Stimulated activated CD8-positive, alpha-beta memory T cell treated with anti-CD3 and anti-CD28 coated beads, Interleukin-4, amount 100 ng/mL, for 48 hours (primary cell): ENCODE measurements at regions not wholly inside any gene's neighbourhood (a gene's known extent, or its start where the extent isn't known, plus 50 kb on each side); places are given as distances from the start of the nearest gene placed in this dataset.
"Not testable (repeated sequence)": the region's sequence is repeated elsewhere in the genome, so short reads cannot be mapped to it uniquely, and the experiment has no call there.

Experiments used
- DNase-seq: peaks from one replicate; pipeline ENCODE4 v3.0.0-alpha.2; 2020

DNA sequence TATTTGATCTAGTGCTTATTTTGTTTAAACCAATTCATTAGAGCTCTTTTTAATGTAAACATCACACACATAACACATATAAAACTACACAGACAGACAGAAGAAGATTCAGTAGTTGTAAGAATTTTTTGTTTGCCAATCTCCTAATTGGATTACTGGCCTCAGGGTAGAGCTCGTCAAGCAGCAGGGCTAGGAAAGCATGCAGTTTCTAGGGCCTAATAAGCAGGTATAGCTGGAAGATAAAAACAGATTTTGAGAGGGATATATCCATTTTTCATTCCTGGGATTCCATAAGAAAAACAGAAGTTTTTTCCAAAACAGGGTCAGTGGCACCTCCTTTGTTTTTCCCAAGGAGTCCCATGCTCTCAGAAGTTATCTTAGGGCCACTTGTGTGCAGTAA, 265.2 kb upstream of the SGO1 start:
- no peak for DNase-seq

DNA sequence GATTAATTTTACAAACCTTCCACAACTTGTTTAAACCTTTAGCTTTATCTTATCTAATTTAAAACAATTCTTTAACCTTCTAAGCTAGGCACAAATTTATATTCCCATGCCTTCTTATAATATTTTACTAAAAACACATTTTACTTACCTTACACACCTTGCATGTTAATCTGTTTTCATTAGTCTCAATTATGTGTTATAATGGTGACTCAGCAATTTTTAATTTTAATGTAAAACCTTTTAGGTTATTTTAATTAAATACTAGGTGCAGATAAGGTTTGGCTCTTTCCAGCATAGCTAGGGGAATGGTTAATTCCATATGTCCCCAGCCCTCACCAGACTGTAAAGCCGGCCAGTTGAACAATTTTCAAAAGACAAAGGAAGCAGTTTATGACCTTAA, 264.6 kb upstream of the SGO1 start:
- no peak for DNase-seq

DNA sequence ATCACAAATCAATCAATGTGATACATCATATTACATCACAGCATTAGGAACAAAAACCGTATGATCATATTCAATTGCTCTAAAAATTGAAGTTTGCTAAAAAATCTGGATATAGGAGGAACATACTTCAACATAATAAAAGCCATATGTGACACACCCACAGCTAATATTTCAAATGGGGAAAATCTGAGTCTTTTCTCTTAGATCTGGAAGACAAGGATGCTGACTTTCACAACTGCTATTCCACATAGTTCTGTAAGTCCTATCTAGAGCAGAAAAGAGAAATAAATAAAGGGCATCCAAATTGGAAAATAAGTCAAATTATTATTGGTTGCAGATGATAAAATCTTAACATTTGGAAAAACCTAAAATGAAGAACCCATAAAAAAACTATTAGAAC, 256.8 kb upstream of the SGO1 start:
- no peak for DNase-seq

DNA sequence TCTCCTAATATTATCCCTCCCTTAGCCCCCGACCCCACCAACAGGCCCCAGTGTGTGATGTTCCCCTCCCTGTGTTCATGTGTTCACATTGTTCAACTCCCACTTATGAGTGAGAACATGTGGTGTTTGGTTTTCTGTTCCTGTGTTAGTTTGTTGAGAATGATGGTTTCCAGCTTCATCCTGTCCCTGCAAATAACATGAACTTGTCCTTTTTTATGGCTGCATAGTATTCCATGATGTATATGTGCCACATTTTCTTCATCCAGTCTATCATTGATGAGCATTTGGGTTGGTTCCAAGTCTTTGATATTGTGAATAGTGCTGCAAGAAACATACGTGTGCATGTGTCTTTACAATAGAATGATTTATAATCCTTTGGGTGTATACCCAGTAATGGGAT, 241.3 kb upstream of the SGO1 start:
- DNase-seq, result not testable (repeated sequence)

DNA sequence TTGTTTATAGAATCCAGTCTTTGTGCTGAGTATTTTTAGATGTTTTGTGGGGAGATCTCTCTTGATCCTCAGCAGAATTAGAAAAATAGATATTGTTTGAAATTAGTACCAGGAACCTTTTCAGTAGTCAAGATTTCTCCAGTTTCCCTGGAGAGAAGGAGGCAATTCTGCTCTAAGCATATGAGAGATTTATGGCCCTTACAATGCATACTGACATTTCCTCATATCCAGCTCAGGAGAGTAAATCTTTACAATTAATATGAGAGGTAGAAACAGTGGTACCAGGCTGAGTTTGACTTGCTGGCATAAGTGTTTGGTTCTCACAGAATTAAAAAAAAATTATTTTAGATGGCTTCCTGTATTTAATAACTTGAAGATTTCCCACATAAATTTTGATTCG, 239.1 kb upstream of the SGO1 start:
- no peak for DNase-seq

DNA sequence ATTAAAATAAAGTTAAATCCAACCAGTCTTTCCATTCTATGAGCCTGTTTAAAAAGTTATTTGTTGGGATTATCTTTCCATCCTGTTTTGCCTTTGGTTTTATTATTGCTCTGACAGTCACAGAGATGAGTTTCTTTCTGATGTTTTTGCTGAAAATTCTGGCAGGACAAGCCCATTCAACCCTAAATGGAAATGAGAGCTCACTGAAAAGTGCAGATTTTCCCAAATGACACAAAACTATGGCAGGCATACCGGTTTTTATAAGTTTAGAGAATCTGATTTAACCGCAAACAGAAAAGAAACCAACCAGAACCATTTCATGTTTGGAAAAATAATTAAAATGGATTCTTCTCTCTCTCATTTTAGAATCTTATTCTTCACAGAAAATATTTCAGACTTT, 238.1 kb upstream of the SGO1 start:
- no peak for DNase-seq

DNA sequence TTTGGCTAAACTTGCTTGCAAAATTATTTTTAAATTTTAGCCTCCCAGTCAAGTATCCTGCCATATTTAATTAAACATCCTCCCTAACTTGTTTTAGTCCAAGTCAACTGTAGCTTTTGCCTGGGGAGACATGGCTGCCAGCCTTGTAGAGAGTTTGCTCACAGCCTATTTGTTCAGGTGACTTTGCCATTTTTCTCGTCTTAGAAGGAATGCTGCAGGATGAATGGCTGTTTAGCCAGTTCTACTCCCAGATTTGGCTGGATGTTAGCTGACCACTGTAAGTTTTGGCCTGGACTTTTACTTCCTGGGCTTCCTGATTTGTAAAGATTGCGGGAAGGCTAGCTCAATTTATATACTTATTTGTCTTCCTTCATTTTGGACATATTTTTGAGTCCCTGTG, 236.4 kb upstream of the SGO1 start:
- no peak for DNase-seq

DNA sequence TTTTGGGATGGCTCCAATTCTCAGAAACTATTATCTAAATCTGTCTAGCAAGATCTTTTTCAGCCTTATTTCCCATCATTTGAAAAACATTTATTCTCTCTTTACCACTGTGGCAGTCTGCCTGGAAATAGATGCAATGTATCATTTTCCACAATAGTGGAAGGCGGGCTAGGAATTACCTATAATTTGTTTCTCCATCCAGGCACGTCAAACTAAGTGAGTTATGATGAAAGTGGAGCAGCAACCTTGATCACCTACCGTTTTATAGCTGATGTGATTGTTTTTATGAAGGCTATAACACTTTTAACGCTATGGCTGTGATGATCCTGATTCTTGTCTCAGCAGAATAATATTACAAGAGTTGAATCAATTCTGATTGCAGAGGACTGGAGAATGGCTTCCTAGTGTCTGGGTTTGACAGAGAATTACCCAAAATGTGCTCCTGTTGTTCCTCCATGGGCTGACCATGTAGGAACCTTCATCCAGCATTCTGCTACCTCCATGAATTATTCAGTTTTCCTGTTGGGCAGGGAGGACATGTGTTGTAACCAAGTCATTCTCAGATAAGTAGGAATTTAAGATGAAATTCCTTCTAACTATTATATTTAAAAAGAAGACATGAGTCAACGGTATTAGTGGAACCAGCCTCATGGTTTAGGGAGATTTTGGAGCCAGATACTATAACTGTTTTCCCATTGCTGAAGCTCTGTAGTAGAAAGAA, 231.5 kb upstream of the SGO1 start:
- DNase-seq, result no peak

DNA sequence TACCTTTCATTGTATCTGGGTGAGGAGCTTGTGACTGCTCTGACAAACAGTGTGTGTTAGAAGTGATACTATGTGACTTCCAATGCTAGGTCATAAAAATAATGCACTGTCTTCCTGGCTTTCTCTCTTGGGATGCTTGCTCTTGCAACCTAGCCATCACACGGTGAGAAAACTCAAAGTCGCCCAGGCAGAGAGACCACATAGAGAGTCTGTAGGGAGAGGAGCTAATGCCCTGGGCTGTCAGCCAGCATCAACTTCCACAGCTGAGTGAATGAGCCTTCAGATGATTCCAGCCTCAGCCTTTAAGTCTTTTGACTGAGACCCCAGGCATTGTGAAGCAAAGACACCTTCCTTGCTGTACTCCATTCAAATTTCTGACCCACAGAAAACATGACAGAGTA, 220.6 kb upstream of the SGO1 start:
- no peak for DNase-seq

DNA sequence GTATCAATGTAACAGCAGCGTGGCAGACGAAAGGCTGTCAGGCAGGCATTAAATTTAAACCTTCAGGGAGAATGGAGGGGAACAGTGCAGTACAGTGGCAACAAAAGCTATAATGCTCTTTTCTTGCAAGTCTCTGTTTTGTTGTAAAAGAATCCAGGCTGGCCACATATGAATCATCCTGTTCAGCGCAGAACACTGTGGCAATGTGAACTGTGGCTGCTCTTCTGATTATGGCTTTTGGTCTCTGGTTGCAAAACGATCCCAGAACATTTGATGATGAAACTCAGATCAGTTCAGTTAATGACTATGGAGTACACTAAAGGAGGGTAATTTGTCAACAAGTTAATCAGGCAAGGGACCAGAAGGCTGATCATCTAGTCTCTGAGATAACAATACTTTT, 219.7 kb upstream of the SGO1 start:
- DNase-seq, result no peak

DNA sequence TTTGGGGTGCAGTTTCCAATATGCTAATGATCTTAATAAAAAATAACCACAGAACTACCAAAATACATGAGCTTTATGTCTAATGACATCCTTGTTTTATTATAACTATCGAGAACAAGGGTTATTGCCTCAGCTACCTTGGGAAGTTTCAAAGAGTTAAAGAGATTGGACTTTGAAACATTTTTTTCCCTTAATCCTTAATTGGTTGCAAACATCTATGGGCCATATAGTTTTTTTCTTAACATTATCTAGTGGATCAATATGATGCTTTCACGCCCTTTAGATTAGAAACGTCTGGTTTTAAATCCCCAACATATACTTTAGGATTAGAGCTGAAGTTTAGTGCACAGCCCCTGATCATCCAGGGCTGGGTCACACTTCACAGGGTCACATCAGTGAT, 219.2 kb upstream of the SGO1 start:
- no peak for DNase-seq

DNA sequence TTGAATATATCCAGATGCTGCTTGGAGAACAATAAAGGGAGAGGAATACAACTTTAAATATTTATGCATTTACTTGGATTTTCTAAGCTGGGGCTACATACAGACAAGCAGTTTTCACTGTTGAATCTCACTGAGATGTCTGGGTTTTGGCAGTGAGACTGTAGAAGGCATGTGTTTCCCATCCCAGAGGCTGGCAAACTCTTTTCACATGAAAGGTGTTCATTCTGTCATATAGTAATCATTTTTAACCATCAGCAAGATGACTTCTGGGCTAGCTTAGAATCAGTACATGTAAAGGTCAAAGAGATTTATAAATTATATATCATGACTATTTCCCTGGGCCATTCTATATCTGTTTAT, 218.7 kb upstream of the SGO1 start:
- DNase-seq, result no peak

DNA sequence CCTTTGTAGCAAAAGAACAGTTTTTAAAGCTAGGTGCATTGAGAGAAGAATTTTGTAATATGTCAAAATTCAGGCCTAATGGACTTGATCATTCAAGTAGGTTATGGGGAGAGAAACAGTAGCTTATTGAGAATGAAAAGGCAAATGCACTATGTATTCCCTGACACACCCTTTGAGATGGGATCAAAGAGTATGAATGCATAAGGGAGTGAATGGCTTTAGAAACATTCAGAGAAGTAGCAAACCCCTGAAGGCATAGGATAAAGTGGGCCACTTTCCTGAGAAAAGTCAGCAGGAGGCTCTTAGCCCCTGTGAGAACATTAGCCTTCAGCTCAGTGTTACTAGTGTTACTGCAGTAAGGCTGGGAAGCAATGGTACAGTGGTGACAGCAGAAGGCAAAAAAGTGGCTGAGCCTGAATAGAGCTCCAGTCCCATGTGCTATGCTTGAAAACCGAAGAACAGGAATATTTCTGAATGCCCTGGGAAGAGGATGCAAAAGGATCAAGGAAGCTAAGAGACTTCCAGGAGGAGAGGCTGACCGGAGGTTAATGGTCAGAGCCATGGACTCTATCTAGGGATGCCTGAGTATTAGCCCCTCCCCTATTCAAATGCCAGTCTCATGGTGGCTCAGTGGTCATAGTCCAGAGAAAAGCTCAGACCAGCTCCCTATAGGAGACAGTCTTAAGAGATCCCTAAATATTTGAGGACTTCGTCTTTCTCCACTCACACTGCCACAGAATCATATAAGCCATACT, 218.2 kb upstream of the SGO1 start:
- DNase-seq, result no peak

DNA sequence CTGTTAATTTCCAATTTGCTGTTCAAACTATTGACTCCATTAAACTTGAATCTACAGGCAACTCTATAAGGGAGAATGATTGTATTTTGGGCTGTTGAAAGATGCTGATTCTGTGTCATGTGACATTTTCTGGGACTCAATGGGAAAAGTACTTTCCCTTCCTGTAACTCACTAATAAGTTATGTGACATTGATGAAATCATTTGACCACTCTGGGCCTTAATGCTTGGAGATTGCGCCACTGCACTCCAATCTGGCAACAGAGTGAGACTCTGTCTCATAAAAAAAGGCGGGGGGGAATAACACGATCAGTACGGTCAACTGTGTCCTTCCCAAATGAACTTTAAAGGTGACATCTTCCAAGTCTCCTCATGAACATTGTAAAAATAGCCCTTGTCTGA, 215.2 kb upstream of the SGO1 start:
- no peak for DNase-seq

DNA sequence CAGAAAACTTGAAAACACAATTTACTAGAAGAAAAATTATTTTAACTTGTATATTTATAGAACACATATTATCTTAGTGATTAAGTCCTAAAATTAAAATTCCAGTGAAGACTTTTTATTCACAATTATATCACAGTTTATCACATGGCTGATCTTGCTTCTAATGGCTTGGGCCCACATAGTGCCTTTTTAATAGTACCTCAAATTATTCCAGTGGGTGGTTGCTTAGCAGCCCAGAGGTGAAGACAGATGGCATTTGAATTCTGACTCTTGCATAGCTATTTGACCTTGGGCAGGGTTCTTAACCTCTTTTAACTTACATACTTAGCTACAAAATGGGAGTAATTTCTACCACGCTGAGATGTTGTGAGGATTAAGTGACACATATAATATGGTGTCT, 214.7 kb upstream of the SGO1 start:
- DNase-seq, result no peak

DNA sequence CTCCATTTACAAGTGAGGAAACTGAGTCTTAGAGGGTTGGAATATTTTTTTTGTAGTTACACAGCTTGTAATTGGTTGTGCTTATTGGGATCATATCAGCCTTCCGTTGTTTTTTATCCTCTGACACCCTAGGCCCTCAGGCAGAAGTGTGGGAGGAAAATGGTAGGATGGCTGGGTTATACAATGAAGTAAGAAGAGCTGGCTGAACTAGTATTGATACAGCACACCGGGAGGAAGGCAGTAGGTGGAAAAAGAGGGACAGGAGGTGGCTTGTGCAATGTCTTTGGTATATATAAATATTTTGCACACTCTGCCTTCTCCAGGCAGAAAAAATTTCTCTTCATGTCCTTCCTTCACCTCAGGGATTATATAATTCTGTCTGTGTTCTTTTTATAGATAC, 214.3 kb upstream of the SGO1 start:
- no peak for DNase-seq

DNA sequence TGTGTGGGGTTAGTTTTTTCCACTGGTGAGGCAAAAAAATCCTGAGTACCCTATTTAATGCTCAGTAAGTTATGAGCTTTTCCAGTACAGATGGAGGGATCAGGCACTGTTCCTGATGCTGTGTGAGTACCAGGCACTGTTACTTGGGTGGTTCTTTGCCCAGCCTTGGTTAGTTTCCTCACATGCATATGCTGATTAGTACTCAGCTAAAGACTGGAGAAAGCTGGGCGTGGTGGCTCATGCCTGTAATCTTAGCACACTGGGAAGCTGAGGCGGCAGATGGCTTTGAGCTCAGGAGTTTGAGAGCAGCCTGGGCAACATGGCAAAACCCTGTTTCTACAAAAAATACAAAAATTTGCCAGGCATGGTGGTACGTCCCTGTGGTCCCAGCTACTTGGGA, 210.3 kb upstream of the SGO1 start:
- no peak for DNase-seq

DNA sequence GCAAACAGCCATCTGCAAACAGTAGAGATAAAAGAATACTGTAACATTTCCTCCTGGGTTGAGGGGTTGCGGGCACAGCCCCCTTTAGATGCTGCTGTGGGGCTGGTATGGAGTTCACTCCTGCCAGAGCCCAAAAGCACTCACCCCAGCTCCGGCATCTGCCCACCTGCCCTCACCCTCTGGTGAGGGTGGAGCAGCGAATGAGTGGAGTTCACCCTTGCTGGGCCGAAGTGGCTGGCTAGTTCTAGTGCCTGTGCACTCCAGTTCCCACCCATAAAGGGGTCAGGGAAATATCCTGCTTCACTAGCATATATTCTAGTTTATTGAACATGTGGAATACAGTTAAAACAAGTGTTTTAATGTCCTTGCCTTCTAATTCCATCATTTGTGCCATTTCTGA, 209.7 kb upstream of the SGO1 start:
- no peak for DNase-seq

DNA sequence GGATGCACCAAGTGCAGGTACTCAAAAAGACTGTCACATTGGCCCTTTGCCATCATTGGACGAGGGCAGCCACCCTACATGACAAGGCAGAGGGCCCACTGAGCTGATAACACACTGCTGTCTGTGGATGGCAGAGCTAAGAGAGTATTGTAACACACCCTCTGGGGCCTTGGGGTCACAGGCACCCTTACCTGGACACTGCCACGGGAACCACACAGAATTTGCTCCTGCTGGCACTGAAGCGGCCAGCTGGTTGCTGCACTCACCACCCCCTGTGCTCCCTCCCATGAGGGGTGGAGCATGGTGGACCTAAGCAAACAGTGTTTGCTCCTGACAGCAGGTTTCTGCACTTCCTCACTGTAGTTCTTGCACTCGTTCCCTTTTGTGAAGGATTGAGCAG, 208.2 kb upstream of the SGO1 start:
- DNase-seq, result no peak

DNA sequence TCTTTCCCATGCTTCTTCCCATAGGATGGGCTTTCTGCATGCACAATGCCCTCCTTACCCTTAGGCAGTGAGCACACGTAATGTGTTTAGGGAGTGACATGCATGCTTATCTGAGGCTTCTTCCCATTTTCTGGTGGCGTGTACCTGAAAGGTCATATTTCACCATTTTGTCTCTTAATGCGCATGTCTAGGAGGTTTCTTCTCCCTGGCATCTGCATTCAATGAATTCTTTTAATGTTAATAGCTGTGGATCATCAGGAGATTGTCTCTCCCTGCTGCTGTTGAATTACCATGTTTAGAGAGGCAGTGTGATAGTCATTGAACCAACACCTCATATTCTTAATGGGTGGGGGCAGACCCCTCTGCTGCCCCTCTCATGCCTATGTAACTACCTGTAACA, 205.6 kb upstream of the SGO1 start:
- no peak for DNase-seq

DNA sequence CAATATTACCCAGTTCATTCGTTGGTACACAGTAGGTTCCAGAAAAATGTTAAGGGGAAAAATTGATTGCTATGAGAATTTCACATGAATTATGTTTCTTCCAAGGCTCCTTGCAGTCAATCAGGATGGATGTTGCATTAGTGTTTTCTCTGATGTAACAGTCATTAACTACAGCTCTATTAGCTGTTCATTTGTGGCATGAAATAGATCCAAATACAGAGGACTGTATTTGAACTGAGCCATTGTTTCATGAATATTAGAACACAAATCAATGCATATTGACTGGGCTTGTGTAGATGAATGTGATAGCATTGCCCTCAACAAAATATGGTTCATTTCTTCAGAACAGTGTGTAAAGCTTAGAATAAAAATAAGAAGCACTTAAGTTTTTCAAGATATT, 203.0 kb upstream of the SGO1 start:
- DNase-seq, result no peak

DNA sequence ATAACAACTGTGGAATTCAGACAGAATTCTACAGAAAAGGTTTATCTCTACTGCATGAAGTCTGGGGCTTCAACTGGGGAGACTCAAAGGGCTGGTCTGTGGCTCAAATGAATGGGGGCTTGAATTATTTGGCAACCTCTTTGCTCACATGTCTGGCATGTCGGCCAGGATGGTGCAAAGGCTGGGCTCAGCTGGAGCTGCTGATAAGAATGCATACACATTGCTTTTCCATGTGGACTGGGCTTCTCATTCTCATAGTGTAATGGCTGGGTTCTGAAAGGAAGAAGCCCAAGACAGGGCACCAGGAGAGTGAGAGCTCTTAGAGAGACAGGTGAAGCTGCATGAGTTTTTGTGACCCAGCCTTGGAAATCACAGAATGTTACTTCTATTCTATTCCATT, 194.3 kb upstream of the SGO1 start:
- no peak for DNase-seq

DNA sequence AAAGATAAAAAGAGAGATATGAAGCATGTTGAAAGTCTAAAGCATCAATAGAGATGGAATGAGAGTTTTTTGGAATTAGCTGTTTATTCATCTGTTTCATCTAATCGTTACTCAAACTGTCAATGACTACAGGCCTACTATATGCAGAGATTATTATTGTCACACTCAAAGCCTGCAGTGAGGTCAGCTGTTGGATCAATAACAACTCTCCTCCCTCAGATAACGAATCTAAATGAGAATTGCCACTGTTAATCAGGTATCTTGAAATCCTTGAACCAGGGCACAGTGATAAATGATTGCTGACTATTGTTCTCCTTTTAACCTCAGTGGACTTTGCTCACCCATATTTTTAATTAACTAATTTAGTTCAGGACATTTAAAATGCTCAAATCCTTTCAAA, 192.3 kb upstream of the SGO1 start:
- DNase-seq, result no peak

DNA sequence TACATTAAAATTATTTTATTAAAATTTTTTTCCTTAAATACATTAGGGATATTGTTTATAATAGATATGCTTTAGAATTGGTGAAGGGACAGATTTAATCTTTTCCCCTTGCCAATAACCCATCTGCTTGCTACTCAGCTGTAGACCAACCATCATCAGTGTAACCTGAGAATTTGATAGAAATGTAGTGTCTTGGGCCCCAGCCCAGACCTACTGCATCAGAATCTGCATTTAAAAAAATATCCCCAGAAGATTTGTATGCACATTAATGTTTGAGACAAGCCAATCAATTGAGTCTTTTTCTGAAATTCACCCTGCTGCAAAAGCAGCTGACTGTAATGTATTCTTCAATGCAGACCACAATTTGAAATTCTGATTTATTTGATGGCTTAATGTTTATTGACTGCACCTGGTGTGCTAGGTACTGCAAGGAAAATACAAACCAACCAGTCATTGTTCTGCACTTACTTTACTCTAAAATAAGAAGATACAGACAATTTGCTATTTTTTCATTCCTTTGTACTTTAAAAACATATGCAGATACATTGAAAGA, 190.7 kb upstream of the SGO1 start:
- DNase-seq, result no peak

DNA sequence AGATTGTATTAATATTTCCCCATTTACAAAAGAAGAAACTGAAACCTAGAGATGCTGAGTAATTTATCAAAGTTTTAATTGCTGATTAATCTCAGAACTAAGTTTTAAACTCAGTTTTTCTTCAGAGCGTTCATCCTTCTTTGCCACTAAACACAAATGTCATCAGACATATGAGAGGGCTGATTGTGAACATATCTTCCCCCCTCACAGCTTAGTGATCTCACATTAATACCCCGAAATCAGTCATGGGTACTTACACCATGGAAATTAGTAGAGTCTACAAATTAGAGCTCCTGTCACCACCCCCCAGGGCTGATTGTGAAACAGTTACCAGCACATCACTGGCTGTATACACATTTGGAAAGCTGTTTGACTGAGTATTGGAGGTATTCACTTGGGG, 189.3 kb upstream of the SGO1 start:
- no peak for DNase-seq
